Fibroblast of lung (primary cell): ENCODE measurements at regions not wholly inside any gene's neighbourhood (a gene's known extent, or its start where the extent isn't known, plus 50 kb on each side); places are given as distances from the start of the nearest gene placed in this dataset.
A peak's percentile ranks its signal among the peaks of the same experiment; 100 is the strongest.

ENCODE experiments used
- DNase-seq, 2 donors: peaks; one replicate each; pipeline versions ENCODE4 v3.0.0 to v3.0.0-alpha.2; 2010; ENCODE audit warnings: low read depth in 2 of 2
- H2AFZ ChIP-seq: 2 replicates; pipeline ENCODE4 v1.5.1; 2012; ENCODE audit warnings: low read length, control low read depth, inconsistent platforms
- H3K27ac ChIP-seq: 2 replicates; pipeline ENCODE4 v1.5.1; 2011; ENCODE audit warnings: low read length, control low read depth; ENCODE audit not compliant: insufficient read depth
- H3K27me3 ChIP-seq: 2 replicates; pipeline ENCODE4 v1.5.1; 2011; ENCODE audit warnings: mild to moderate bottlenecking, low read length; ENCODE audit not compliant: control insufficient read depth, insufficient read depth
- H3K36me3 ChIP-seq: 2 replicates; pipeline ENCODE4 v1.5.1; 2011; ENCODE audit warnings: low read length; ENCODE audit not compliant: control insufficient read depth, insufficient read depth
- H3K4me1 ChIP-seq: 2 replicates; pipeline ENCODE4 v1.5.1; 2011; ENCODE audit warnings: low read length; ENCODE audit not compliant: control insufficient read depth, insufficient read depth; ENCODE audit errors: extremely low read depth
- H3K4me2 ChIP-seq: 2 replicates; pipeline ENCODE4 v1.5.1; 2011; ENCODE audit warnings: low read length, control low read depth; ENCODE audit not compliant: insufficient read depth; ENCODE audit errors: extremely low read depth
- H3K4me3 ChIP-seq, 4 experiments: fragments of 200-600 bp in 1 of 4; sonication (generic) in 1 of 4; replicated peaks in 1 of 4; 2 replicates each; pipeline ENCODE4 v1.5.1; 2011 to 2016; ENCODE audit warnings: low read length in 4 of 4, low read depth in 3 of 4, mild to moderate bottlenecking in 3 of 4, control low read depth in 2 of 4, inconsistent platforms in 1 of 4, mixed read lengths in 1 of 4; ENCODE audit not compliant: insufficient read depth in 1 of 4; ENCODE audit errors: control extremely low read depth in 1 of 4
- H3K79me2 ChIP-seq: 2 replicates; pipeline ENCODE4 v1.5.1; 2012; ENCODE audit warnings: mild to moderate bottlenecking, low read length, inconsistent platforms; ENCODE audit not compliant: control insufficient read depth, insufficient read depth
- H3K9ac ChIP-seq: 2 replicates; pipeline ENCODE4 v1.5.1; 2011; ENCODE audit warnings: mild to moderate bottlenecking, low read length, control low read depth; ENCODE audit not compliant: insufficient read depth
- H3K9me3 ChIP-seq: 2 replicates; pipeline ENCODE4 v1.5.1; 2012; ENCODE audit warnings: low read depth, low read length; ENCODE audit not compliant: control insufficient read depth, insufficient read depth
- H4K20me1 ChIP-seq: 2 replicates; pipeline ENCODE4 v1.5.1; 2011; ENCODE audit warnings: low read length; ENCODE audit not compliant: control insufficient read depth, insufficient read depth; ENCODE audit errors: extremely low read depth
- EZH2 ChIP-seq: IDR thresholded peaks from 2 replicates; pipeline ENCODE4 v1.5.1; 2012; ENCODE audit warnings: low read length, control low read depth, mild to moderate bottlenecking; ENCODE audit errors: missing control alignments
- TF ChIP-seq, protein P1 (sequence below), 2 donors: IDR thresholded peaks in 1 of 2; conservative IDR thresholded peaks in 1 of 2; 1 replicate in 1 of 2; 2 replicates in 1 of 2; pipeline ENCODE4 v1.5.1; 2011 to 2012; ENCODE audit warnings: low read length in 2 of 2, control low read depth in 1 of 2, inconsistent platforms in 1 of 2, low read depth in 1 of 2, mild to moderate bottlenecking in 1 of 2

DNA sequence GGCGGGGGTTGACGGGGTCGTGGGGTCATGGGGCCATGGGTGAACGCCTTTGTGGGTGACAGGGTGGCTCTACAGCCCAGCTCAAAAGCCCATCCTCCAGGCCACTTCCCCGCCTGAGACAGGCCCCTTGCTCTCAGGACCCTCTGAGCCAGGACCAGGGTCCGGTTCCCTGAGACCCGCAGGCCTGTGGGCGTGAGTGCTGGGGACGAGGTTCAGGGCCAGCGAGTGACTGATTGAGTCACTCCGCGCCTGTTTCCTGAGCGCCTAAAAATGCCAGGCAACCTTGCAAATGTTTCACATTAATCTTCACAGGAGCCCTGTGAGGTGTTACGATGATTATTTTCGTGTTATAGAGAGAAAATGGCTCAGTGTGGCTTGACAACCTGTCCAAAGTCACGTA is 97.8 kb downstream of the ZNF674 start:
- Histone ChIP-seq H3K79me2 (peaks cover 9% of the 10 kb centered on the region), H3K4me1 (peaks cover 9% of the 10 kb centered on the region)
- DNase-seq: peak in 1 of 2 donors; percentile 11

DNA sequence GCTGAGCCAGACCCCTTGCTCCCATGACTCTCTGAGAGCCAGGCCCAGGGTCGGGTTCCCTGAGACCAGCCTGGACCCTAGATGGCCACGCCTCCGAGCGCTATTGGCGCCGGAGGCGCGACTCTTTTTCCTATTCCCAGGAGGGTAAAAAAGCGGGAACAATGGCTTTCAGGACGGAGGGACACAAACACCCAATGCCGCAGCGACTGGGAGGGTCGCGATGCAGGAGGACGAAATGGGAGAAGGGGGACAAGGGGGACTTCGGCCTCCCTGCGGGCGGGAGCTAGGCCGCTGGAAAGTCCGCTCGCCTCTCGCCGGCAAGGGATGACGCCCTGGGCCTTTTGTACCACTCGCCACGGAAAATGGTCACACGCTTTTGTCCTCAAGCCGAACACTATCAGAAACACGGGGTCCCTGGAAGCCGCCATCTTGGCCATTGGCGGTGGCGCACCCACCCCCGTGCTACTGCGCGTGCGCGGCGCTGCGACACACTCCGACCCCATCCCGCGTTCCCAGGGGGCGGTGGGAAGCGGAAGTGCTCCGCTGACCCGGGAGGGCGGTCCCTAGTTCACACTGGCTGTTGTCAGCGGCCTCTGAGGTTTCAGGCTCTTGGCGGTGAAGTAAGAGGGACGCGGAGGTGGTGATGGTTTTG is 98.4 kb downstream of the ZNF674 start:
- no peaks in the 10 kb centered on the region for H3K27me3 ChIP-seq
- TF ChIP-seq, protein P1, sequence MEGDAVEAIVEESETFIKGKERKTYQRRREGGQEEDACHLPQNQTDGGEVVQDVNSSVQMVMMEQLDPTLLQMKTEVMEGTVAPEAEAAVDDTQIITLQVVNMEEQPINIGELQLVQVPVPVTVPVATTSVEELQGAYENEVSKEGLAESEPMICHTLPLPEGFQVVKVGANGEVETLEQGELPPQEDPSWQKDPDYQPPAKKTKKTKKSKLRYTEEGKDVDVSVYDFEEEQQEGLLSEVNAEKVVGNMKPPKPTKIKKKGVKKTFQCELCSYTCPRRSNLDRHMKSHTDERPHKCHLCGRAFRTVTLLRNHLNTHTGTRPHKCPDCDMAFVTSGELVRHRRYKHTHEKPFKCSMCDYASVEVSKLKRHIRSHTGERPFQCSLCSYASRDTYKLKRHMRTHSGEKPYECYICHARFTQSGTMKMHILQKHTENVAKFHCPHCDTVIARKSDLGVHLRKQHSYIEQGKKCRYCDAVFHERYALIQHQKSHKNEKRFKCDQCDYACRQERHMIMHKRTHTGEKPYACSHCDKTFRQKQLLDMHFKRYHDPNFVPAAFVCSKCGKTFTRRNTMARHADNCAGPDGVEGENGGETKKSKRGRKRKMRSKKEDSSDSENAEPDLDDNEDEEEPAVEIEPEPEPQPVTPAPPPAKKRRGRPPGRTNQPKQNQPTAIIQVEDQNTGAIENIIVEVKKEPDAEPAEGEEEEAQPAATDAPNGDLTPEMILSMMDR (conservative IDR thresholded peaks at IDR 0.05 in 1 of 2, IDR thresholded peaks at IDR 0.05 in 1 of 2; ENCODE audit: low read depth in 1 of 2, low read length in 2 of 2): no peak
- TF ChIP-seq EZH2: no peak
- no peaks in the 10 kb centered on the region for H4K20me1 ChIP-seq
- DNase-seq: peak; percentile 62 to 84
- peak overlapping the region; percentile 83 for H3K27ac ChIP-seq
- H3K4me1 ChIP-seq: peaks cover 9% of the 10 kb centered on the region
- H3K9me3 ChIP-seq: no peaks in the 10 kb centered on the region
- peak overlapping the region; percentile 63 to 87 (median 76) for H3K4me3 ChIP-seq
- peak overlapping the region; percentile 80 for H2AFZ ChIP-seq
- no peaks in the 10 kb centered on the region for H3K36me3 ChIP-seq
- peaks cover 9% of the 10 kb centered on the region for H3K79me2 ChIP-seq
- peak overlapping the region; percentile 83 for H3K9ac ChIP-seq
- H3K4me2 ChIP-seq: peak overlapping the region; percentile 87

More for the DNA sequence above, 97.8 kb downstream of the ZNF674 start:
- no peak for TF ChIP-seq EZH2
- TF ChIP-seq, protein P1 (conservative IDR thresholded peaks at IDR 0.05 in 1 of 2, IDR thresholded peaks at IDR 0.05 in 1 of 2; ENCODE audit: low read depth in 1 of 2, low read length in 2 of 2): no peak
- H3K27ac ChIP-seq: peak overlapping the region; percentile 83
- H4K20me1 ChIP-seq: no peaks in the 10 kb centered on the region
- H3K4me2 ChIP-seq: peak overlapping the region; percentile 54
- no peaks in the 10 kb centered on the region for H3K27me3 ChIP-seq
- no peaks in the 10 kb centered on the region for H3K36me3 ChIP-seq
- H3K9ac ChIP-seq: peak overlapping the region; percentile 83
- peak overlapping the region; percentile 63 to 87 (median 76) for H3K4me3 ChIP-seq
- H3K9me3 ChIP-seq: no peaks in the 10 kb centered on the region
- H2AFZ ChIP-seq: no peak overlapping the region

DNA sequence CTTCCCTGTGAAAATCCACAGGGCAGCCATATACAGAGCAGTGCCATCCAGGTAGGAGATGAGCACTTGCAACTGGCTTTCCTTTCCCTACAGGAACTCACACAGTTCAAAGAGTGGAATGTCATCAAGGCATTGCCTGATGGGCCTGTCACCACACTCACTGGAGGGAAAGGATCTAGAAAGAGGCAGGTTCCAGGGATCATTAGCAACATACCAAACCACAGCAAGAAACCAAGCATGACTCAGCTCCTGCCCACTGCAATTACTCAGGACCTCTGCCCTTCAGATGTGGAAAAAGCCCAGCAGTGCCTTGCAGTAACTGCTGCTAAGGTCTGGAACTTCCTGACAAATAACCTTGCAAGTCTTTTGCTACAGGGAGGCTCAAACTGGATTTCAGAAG is 101.2 kb downstream of the ZNF674 start:
- Histone ChIP-seq H3K36me3 (no peaks in the 10 kb centered on the region), H4K20me1 (no peaks in the 10 kb centered on the region), H3K27me3 (no peaks in the 10 kb centered on the region), H3K27ac (peak overlapping the region; percentile 32), H3K79me2 (peaks cover 9% of the 10 kb centered on the region), H3K9me3 (no peaks in the 10 kb centered on the region), H3K4me2 (peak overlapping the region; percentile 44), H3K9ac (no peak overlapping the region), H3K4me1 (peaks cover 9% of the 10 kb centered on the region), H3K4me3 (no peak overlapping the region), H2AFZ (no peak overlapping the region)
- TF ChIP-seq EZH2: no peak
- peak; percentile 84 to 92 for DNase-seq
